ENCODE measurements at regions not wholly inside any gene's neighbourhood (a gene's known extent, or its start where the extent isn't known, plus 50 kb on each side); places are given as distances from the start of the nearest gene placed in this dataset.
"Not testable (repeated sequence)": the region's sequence is repeated elsewhere in the genome, so short reads cannot be mapped to it uniquely, and the experiment has no call there.

- H3K4me3 ChIP-seq (ENCODE audit: low read depth, low read length); H3K27ac ChIP-seq (ENCODE audit: low read depth); H3K4me1 ChIP-seq (ENCODE audit: insufficient read depth); DNase-seq (ENCODE audit: extremely low spot score); H3K36me3 ChIP-seq (ENCODE audit: insufficient read depth): not testable (repeated sequence)
Measured at GRCh38 chr7:150081865-150082264, 208.1 kb downstream of the ATP6V0E2 start.

GRCh38 chr7:150084724-150085123 is 211.0 kb downstream of the ATP6V0E2 start:
- 82% methylated on average over 4 of the region's 4 CpGs for WGBS
- not testable (repeated sequence) for H3K4me3 ChIP-seq (ENCODE audit: low read depth, low read length); DNase-seq (ENCODE audit: extremely low spot score); H3K4me1 ChIP-seq (ENCODE audit: insufficient read depth); H3K36me3 ChIP-seq (ENCODE audit: insufficient read depth); H3K27ac ChIP-seq (ENCODE audit: low read depth)

GRCh38 chr7:150087478-150087877 is 213.7 kb downstream of the ATP6V0E2 start:
- H3K36me3 ChIP-seq (ENCODE audit: insufficient read depth); H3K4me3 ChIP-seq (ENCODE audit: low read depth, low read length); H3K4me1 ChIP-seq (ENCODE audit: insufficient read depth); DNase-seq (ENCODE audit: extremely low spot score); H3K27ac ChIP-seq (ENCODE audit: low read depth): not testable (repeated sequence)
- 62% methylated on average over 4 of the region's 4 CpGs for whole genome bisulfite sequencing

GRCh38 chr7:150089139-150089538 is 215.4 kb downstream of the ATP6V0E2 start:
- H3K4me3 ChIP-seq (ENCODE audit: low read depth, low read length); H3K4me1 ChIP-seq (ENCODE audit: insufficient read depth); H3K36me3 ChIP-seq (ENCODE audit: insufficient read depth); H3K27ac ChIP-seq (ENCODE audit: low read depth); DNase-seq (ENCODE audit: extremely low spot score): not testable (repeated sequence)
- 29% methylated on average over 1 of the region's 1 CpG for WGBS

- not testable (repeated sequence) for DNase-seq (ENCODE audit: extremely low spot score); H3K36me3 ChIP-seq (ENCODE audit: insufficient read depth); H3K4me3 ChIP-seq (ENCODE audit: low read depth, low read length); H3K27ac ChIP-seq (ENCODE audit: low read depth); H3K4me1 ChIP-seq (ENCODE audit: insufficient read depth)
- 63% methylated on average over 3 of the region's 3 CpGs for WGBS
Measured at GRCh38 chr7:150090776-150091175, 217.0 kb downstream of the ATP6V0E2 start.

- not testable (repeated sequence) for H3K36me3 ChIP-seq (ENCODE audit: insufficient read depth); H3K4me1 ChIP-seq (ENCODE audit: insufficient read depth); DNase-seq (ENCODE audit: extremely low spot score); H3K4me3 ChIP-seq (ENCODE audit: low read depth, low read length); H3K27ac ChIP-seq (ENCODE audit: low read depth)
- WGBS, result 27% methylated on average over 6 of the region's 6 CpGs
Measured at GRCh38 chr7:150093897-150094296, 220.1 kb downstream of the ATP6V0E2 start.

- H3K4me1 ChIP-seq (ENCODE audit: insufficient read depth); H3K27ac ChIP-seq (ENCODE audit: low read depth); H3K4me3 ChIP-seq (ENCODE audit: low read depth, low read length); DNase-seq (ENCODE audit: extremely low spot score); H3K36me3 ChIP-seq (ENCODE audit: insufficient read depth): not testable (repeated sequence)
- WGBS, result 39% methylated on average over 6 of the region's 6 CpGs
Measured at GRCh38 chr7:150096213-150096994, 222.6 kb downstream of the ATP6V0E2 start.

- WGBS, result 71% methylated on average over 7 of the region's 7 CpGs
- not testable (repeated sequence) for H3K4me3 ChIP-seq (ENCODE audit: low read depth, low read length); H3K4me1 ChIP-seq (ENCODE audit: insufficient read depth); DNase-seq (ENCODE audit: extremely low spot score); H3K27ac ChIP-seq (ENCODE audit: low read depth); H3K36me3 ChIP-seq (ENCODE audit: insufficient read depth)
Measured at GRCh38 chr7:150098592-150098991, 224.6 kb upstream of the LRRC61 start.

- not testable (repeated sequence) for H3K27ac ChIP-seq (ENCODE audit: low read depth); H3K4me1 ChIP-seq (ENCODE audit: insufficient read depth); H3K36me3 ChIP-seq (ENCODE audit: insufficient read depth); DNase-seq (ENCODE audit: extremely low spot score); H3K4me3 ChIP-seq (ENCODE audit: low read depth, low read length)
- 71% methylated on average over 7 of the region's 7 CpGs for WGBS
Measured at GRCh38 chr7:150101282-150101681, 221.9 kb upstream of the LRRC61 start.

- not testable (repeated sequence) for H3K36me3 ChIP-seq (ENCODE audit: insufficient read depth); H3K4me1 ChIP-seq (ENCODE audit: insufficient read depth); H3K4me3 ChIP-seq (ENCODE audit: low read depth, low read length); H3K27ac ChIP-seq (ENCODE audit: low read depth); DNase-seq (ENCODE audit: extremely low spot score)
- WGBS, result 95% methylated on average over 1 of the region's 1 CpG
Measured at GRCh38 chr7:150107283-150107682, 215.9 kb upstream of the LRRC61 start.

- 51% methylated on average over 4 of the region's 5 CpGs for WGBS
Measured at GRCh38 chr7:150110375-150110820, 212.8 kb upstream of the LRRC61 start.

GRCh38 chr7:150110882-150111281 is 212.3 kb upstream of the LRRC61 start:
- H3K36me3 ChIP-seq (ENCODE audit: insufficient read depth); DNase-seq (ENCODE audit: extremely low spot score); H3K27ac ChIP-seq (ENCODE audit: low read depth); H3K4me3 ChIP-seq (ENCODE audit: low read depth, low read length); H3K4me1 ChIP-seq (ENCODE audit: insufficient read depth): not testable (repeated sequence)
- WGBS, result 63% methylated on average over 8 of the region's 8 CpGs

More at GRCh38 chr7:150110375-150110820, 212.8 kb upstream of the LRRC61 start:
- H3K4me1 ChIP-seq (ENCODE audit: insufficient read depth); H3K27ac ChIP-seq (ENCODE audit: low read depth); H3K36me3 ChIP-seq (ENCODE audit: insufficient read depth); H3K4me3 ChIP-seq (ENCODE audit: low read depth, low read length); DNase-seq (ENCODE audit: extremely low spot score): not testable (repeated sequence)

- not testable (repeated sequence) for DNase-seq (ENCODE audit: extremely low spot score); H3K4me3 ChIP-seq (ENCODE audit: low read depth, low read length); H3K27ac ChIP-seq (ENCODE audit: low read depth); H3K4me1 ChIP-seq (ENCODE audit: insufficient read depth); H3K36me3 ChIP-seq (ENCODE audit: insufficient read depth)
- WGBS, result 46% methylated on average over 20 of the region's 33 CpGs
Measured at GRCh38 chr7:150111373-150112139, 211.6 kb upstream of the LRRC61 start.

- not testable (repeated sequence) for H3K4me3 ChIP-seq (ENCODE audit: low read depth, low read length); DNase-seq (ENCODE audit: extremely low spot score); H3K4me1 ChIP-seq (ENCODE audit: insufficient read depth); H3K27ac ChIP-seq (ENCODE audit: low read depth); H3K36me3 ChIP-seq (ENCODE audit: insufficient read depth)
- WGBS, result 36% methylated on average over 2 of the region's 2 CpGs
Measured at GRCh38 chr7:150113301-150113700, 209.9 kb upstream of the LRRC61 start.
